GM21423 (cell line): ENCODE measurements at regions not wholly inside any gene's neighbourhood (a gene's known extent, or its start where the extent isn't known, plus 50 kb on each side); places are given as distances from the start of the nearest gene placed in this dataset.
"Not testable (repeated sequence)": the region's sequence is repeated elsewhere in the genome, so short reads cannot be mapped to it uniquely, and the experiment has no call there.

Source experiments
- ATAC-seq: cut with Tn5 transposase; IDR thresholded peaks from one replicate; pipeline ENCODE4 v1.9.1; 2021; ENCODE audit warnings: mild to moderate bottlenecking, moderate library complexity; ENCODE audit not compliant: unreplicated experiment

- no peak for ATAC-seq
Observed at GRCh38 chr4:170242471-170242870, 152.7 kb upstream of the AADAT start.

GRCh38 chr4:170234800-170235199, 145.0 kb upstream of the AADAT start:
- no peak for ATAC-seq

GRCh38 chr4:170231377-170231776, 141.6 kb upstream of the AADAT start:
- no peak for ATAC-seq

- ATAC-seq, result no peak
Observed at GRCh38 chr4:170230242-170230641, 140.5 kb upstream of the AADAT start.

GRCh38 chr4:170229006-170229405, 139.2 kb upstream of the AADAT start:
- no peak for ATAC-seq

- ATAC-seq, result no peak
Observed at GRCh38 chr4:170227928-170228327, 138.2 kb upstream of the AADAT start.

- no peak for ATAC-seq
Observed at GRCh38 chr4:170226288-170226687, 136.5 kb upstream of the AADAT start.

- ATAC-seq, result no peak
Observed at GRCh38 chr4:170214731-170215130, 125.0 kb upstream of the AADAT start.

GRCh38 chr4:170214101-170214500, 124.3 kb upstream of the AADAT start:
- no peak for ATAC-seq

GRCh38 chr4:170202721-170203120, 113.0 kb upstream of the AADAT start:
- no peak for ATAC-seq

- no peak for ATAC-seq
Observed at GRCh38 chr4:170198747-170199146, 109.0 kb upstream of the AADAT start.

GRCh38 chr4:170194794-170195193, 105.0 kb upstream of the AADAT start:
- not testable (repeated sequence) for ATAC-seq

- no peak for ATAC-seq
Observed at GRCh38 chr4:170193496-170193895, 103.7 kb upstream of the AADAT start.

- ATAC-seq, result no peak
Observed at GRCh38 chr4:170190265-170190664, 100.5 kb upstream of the AADAT start.

GRCh38 chr4:170170861-170171260, 81.1 kb upstream of the AADAT start:
- no peak for ATAC-seq

GRCh38 chr4:170169699-170170098, 79.9 kb upstream of the AADAT start:
- ATAC-seq, result no peak

- ATAC-seq, result no peak
Observed at GRCh38 chr4:170167678-170168077, 77.9 kb upstream of the AADAT start.

- not testable (repeated sequence) for ATAC-seq
Observed at GRCh38 chr4:170166193-170166592, 76.4 kb upstream of the AADAT start.

GRCh38 chr4:170162416-170162815, 72.7 kb upstream of the AADAT start:
- no peak for ATAC-seq

- ATAC-seq, result no peak
Observed at GRCh38 chr4:170157670-170158069, 67.9 kb upstream of the AADAT start.

- no peak for ATAC-seq
Observed at GRCh38 chr4:170145120-170145519, 55.4 kb upstream of the AADAT start.

- ATAC-seq, result no peak
Observed at GRCh38 chr4:170139764-170140163, 50.0 kb upstream of the AADAT start.
